Adrenal gland (tissue), 9 donors: ENCODE measurements at regions not wholly inside any gene's neighbourhood (a gene's known extent, or its start where the extent isn't known, plus 50 kb on each side); places are given as distances from the start of the nearest gene placed in this dataset.
"Not testable (repeated sequence)": the region's sequence is repeated elsewhere in the genome, so short reads cannot be mapped to it uniquely, and the experiment has no call there.

Experiments
- DNase-seq, 7 donors: peaks; one replicate each; pipeline ENCODE4 v3.0.0-alpha.2; 2019 to 2020
- H3K27ac ChIP-seq, 5 donors: fragments of 200-600 bp; sonication (generic) in 4 of 5; 1 replicate in 3 of 5; 2 replicates in 2 of 5; pipeline versions ENCODE4 v1.5.1 to v1.8.0; 2016 to 2020; ENCODE audit warnings: mild to moderate bottlenecking in 1 of 5
- H3K27me3 ChIP-seq: fragments of 200-600 bp; 2 replicates; pipeline ENCODE4 v1.8.0; 2021
- H3K36me3 ChIP-seq, 2 donors: fragments of 200-600 bp; replicated peaks in 1 of 2; 1 replicate in 1 of 2; 2 replicates in 1 of 2; pipeline versions ENCODE4 v1.5.1 to v1.8.0; 2018 to 2022
- H3K4me1 ChIP-seq, 2 donors: fragments of 200-600 bp; replicated peaks in 1 of 2; 1 replicate in 1 of 2; 2 replicates in 1 of 2; pipeline versions ENCODE4 v1.5.1 to v1.8.0; 2018 to 2021
- H3K4me3 ChIP-seq, 4 donors: fragments of 200-600 bp; sonication (generic) in 3 of 4; one replicate each; pipeline ENCODE4 v1.5.1; 2016 to 2018
- H3K9me3 ChIP-seq, 3 donors: fragments of 200-600 bp; sonication (generic) in 1 of 3; replicated peaks in 1 of 3; 1 replicate in 2 of 3; 2 replicates in 1 of 3; pipeline versions ENCODE4 v1.5.1 to v1.8.0; 2016 to 2021
- POLR2A ChIP-seq, 2 donors: fragments of 450-650 bp; IDR thresholded peaks; one replicate each; pipeline ENCODE4 v1.6.1; 2017; ENCODE audit warnings: antibody characterized with exemption in 2 of 2, mild to moderate bottlenecking in 2 of 2, moderate library complexity in 1 of 2
- WGBS, 4 donors: extraction: QIAGEN DNeasy Blood & Tissue Kit in 2 of 4; methylation state at CpG; one replicate each; pipeline versions ENCODE4 v1.1.5 to v1.1.7; 2013 to 2017; 5-methylcytosine and 5-hydroxymethylcytosine counted together
- intact Hi-C, 2 donors: fragments of 100-400 bp; cut with DNase I; formaldehyde crosslinking; loops; one replicate each; pipeline versions ENCODE4 v1.14.1 to v1.15.0; 2022 to 2023
- TF ChIP-seq, protein P1 (sequence below), 6 experiments: fragments of 450-650 bp in 4 of 6; fragments of 200-600 bp in 2 of 6; sonication (generic) in 1 of 6; IDR thresholded peaks; 1 replicate in 5 of 6; 2 replicates in 1 of 6; pipeline versions ENCODE4 v1.5.1 to v1.8.0; 2016 to 2021; ENCODE audit warnings: antibody characterized with exemption in 6 of 6, mild to moderate bottlenecking in 2 of 6, moderate library complexity in 1 of 6
- donor health status: healthy with polysubstance abuse.
- donor health status: Bipolar disorder and iron deficiency.
- donor health status: DM: yes; HTN: yes; CAD: no.
- donor health status: DM: no; HTN: no; CAD: no.
- donor health status: DM: no; HTN: no; CAD: no.

- TF ChIP-seq, protein P1, sequence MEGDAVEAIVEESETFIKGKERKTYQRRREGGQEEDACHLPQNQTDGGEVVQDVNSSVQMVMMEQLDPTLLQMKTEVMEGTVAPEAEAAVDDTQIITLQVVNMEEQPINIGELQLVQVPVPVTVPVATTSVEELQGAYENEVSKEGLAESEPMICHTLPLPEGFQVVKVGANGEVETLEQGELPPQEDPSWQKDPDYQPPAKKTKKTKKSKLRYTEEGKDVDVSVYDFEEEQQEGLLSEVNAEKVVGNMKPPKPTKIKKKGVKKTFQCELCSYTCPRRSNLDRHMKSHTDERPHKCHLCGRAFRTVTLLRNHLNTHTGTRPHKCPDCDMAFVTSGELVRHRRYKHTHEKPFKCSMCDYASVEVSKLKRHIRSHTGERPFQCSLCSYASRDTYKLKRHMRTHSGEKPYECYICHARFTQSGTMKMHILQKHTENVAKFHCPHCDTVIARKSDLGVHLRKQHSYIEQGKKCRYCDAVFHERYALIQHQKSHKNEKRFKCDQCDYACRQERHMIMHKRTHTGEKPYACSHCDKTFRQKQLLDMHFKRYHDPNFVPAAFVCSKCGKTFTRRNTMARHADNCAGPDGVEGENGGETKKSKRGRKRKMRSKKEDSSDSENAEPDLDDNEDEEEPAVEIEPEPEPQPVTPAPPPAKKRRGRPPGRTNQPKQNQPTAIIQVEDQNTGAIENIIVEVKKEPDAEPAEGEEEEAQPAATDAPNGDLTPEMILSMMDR (IDR thresholded peaks at IDR 0.05): no peak
- TF ChIP-seq POLR2A (IDR thresholded peaks at IDR 0.05): no peak
- H3K27ac ChIP-seq: no peak overlapping the region
- no peak for DNase-seq
- intact Hi-C loops: no loop called here
- H3K4me1 ChIP-seq: no peaks in the 10 kb centered on the region
- no peaks in the 10 kb centered on the region for H3K9me3 ChIP-seq
- H3K4me3 ChIP-seq: no peak overlapping the region
- H3K36me3 ChIP-seq: no peaks in the 10 kb centered on the region
- 69 to 82% (median 75%) methylated on average over 1 of the region's 1 CpG for WGBS, 4 donors
- no peaks in the 10 kb centered on the region for H3K27me3 ChIP-seq
These were observed 79.5 kb upstream of the GPR141 start for GRCh38 chr7:37604078-37604477.

DNA sequence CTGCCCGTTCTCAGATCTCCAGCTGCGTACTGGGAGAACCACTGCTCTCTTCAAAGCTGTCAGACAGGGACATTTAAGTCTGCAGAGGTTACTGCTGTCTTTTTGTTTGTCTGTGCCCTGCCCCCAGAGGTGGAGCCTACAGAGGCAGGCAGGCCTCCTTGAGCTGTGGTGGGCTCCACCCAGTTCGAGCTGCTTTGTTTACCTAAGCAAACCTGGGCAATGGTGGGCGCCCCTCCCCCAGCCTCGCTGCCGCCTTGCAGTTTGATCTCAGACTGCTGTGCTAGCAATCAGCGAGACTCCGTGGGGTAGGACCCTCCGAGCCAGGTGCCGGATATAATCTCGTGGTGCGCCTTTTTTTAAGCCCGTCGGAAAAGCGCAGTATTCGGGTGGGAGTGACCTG is 66.2 kb upstream of the GPR141 start:
- H3K4me3 ChIP-seq, H3K36me3 ChIP-seq, H3K27ac ChIP-seq, H3K27me3 ChIP-seq, H3K9me3 ChIP-seq, DNase-seq, intact Hi-C loops, H3K4me1 ChIP-seq: not testable (repeated sequence)
- WGBS, 4 donors: 83 to 93% (median 91%) methylated on average over 11 to 14 of the region's 16 CpGs

DNA sequence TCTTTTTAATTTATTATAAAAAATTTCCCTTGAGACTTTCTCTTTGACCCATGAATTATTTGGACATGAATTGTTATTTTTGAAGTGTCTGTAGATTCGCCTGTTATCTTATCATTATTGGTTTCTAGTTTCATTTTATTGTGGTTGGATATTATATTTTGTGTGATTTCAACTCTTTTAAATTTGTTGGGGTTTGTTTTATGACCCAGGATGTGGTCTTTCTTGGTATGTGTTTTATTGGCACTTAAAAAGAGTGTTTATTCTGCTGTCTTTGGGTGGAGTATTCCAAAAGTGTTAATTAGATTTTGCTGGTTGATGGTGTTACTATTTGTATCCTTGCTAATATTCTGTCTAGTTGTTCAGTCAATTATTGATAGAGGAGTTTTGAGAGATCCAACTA is 50.5 kb upstream of the GPR141 start:
- no peak for DNase-seq
- H3K27ac ChIP-seq: no peak overlapping the region
- H3K4me3 ChIP-seq: no peak overlapping the region
- H3K4me1 ChIP-seq: no peaks in the 10 kb centered on the region
- TF ChIP-seq, protein P1 (IDR thresholded peaks at IDR 0.05): no peak
- TF ChIP-seq POLR2A (IDR thresholded peaks at IDR 0.05): no peak
- no peaks in the 10 kb centered on the region for H3K36me3 ChIP-seq
- 31 to 41% (median 34%) methylated on average over 1 of the region's 1 CpG for WGBS, 4 donors
- H3K9me3 ChIP-seq: peaks cover 0 to 5% (median 0%) of the 10 kb centered on the region in 3 donors
- intact Hi-C loops: no loop called here
- H3K27me3 ChIP-seq: no peaks in the 10 kb centered on the region
